Stomach (tissue), 8 donors: ENCODE measurements at regions not wholly inside any gene's neighbourhood (a gene's known extent, or its start where the extent isn't known, plus 50 kb on each side); places are given as distances from the start of the nearest gene placed in this dataset.

ENCODE experiments used
- DNase-seq, 2 donors: peaks; one replicate each; pipeline versions ENCODE4 v3.0.0 to v3.0.0-alpha.2; 2013 to 2019
- H3K27ac ChIP-seq, 5 donors: fragments of 200-600 bp in 4 of 5; sonication (generic) in 4 of 5; one replicate each; pipeline ENCODE4 v1.5.1; 2013 to 2019; ENCODE audit warnings: mild to moderate bottlenecking in 1 of 5, moderate library complexity in 1 of 5
- H3K27me3 ChIP-seq, 3 donors: fragments of 200-600 bp; sonication (generic); one replicate each; pipeline ENCODE4 v1.5.1; 2017 to 2019; ENCODE audit warnings: mixed run types in 1 of 3
- H3K36me3 ChIP-seq, 4 donors: fragments of 200-600 bp; sonication (generic); 1 replicate in 3 of 4; 2 replicates in 1 of 4; pipeline ENCODE4 v1.5.1; 2016 to 2019
- H3K4me1 ChIP-seq, 4 donors: fragments of 200-600 bp; sonication (generic); one replicate each; pipeline ENCODE4 v1.5.1; 2016 to 2019
- H3K4me3 ChIP-seq, 4 donors: fragments of 200-600 bp; sonication (generic) in 3 of 4; one replicate each; pipeline ENCODE4 v1.5.1; 2016 to 2019; ENCODE audit warnings: mild to moderate bottlenecking in 1 of 4
- H3K9me3 ChIP-seq, 4 donors: fragments of 200-600 bp; sonication (generic); one replicate each; pipeline ENCODE4 v1.5.1; 2016 to 2019
- EP300 ChIP-seq: sonication (generic); formaldehyde crosslinking; IDR thresholded peaks from one replicate; pipeline ENCODE4 v1.6.1; 2017; ENCODE audit warnings: antibody characterized with exemption
- POLR2A ChIP-seq, 4 donors: fragments of 450-650 bp; IDR thresholded peaks; one replicate each; pipeline ENCODE4 v1.6.1; 2016; ENCODE audit warnings: antibody characterized with exemption in 4 of 4, control low read depth in 2 of 4, mild to moderate bottlenecking in 1 of 4, moderate library complexity in 1 of 4
- POLR2AphosphoS5 ChIP-seq, 3 donors: sonication (generic); formaldehyde crosslinking; IDR thresholded peaks; one replicate each; pipeline ENCODE4 v1.6.1; 2016; ENCODE audit warnings: antibody characterized with exemption in 3 of 3
- WGBS, 5 donors: extraction: QIAGEN DNeasy Blood & Tissue Kit in 3 of 5; methylation state at CpG; one replicate each; pipeline versions ENCODE4 v1.1.5 to v1.1.7; 2013 to 2018; 5-methylcytosine and 5-hydroxymethylcytosine counted together
- intact Hi-C: fragments of 100-400 bp; cut with DNase I; formaldehyde crosslinking; loops from one replicate; pipeline ENCODE4 v1.15.1; 2023; ENCODE audit warnings: low total_unique reads
- TF ChIP-seq, protein P1 (sequence below), 7 experiments: fragments of 450-650 bp in 4 of 7; fragments of 200-600 bp in 3 of 7; sonication (generic) in 3 of 7; IDR thresholded peaks; one replicate each; pipeline ENCODE4 v1.5.1; 2016 to 2019; ENCODE audit warnings: antibody characterized with exemption in 7 of 7, control low read depth in 2 of 7, mild to moderate bottlenecking in 1 of 7
- donor health status: healthy with polysubstance abuse.
- donor health status: Bipolar disorder and iron deficiency.
- donor health status: healthy.

DNA sequence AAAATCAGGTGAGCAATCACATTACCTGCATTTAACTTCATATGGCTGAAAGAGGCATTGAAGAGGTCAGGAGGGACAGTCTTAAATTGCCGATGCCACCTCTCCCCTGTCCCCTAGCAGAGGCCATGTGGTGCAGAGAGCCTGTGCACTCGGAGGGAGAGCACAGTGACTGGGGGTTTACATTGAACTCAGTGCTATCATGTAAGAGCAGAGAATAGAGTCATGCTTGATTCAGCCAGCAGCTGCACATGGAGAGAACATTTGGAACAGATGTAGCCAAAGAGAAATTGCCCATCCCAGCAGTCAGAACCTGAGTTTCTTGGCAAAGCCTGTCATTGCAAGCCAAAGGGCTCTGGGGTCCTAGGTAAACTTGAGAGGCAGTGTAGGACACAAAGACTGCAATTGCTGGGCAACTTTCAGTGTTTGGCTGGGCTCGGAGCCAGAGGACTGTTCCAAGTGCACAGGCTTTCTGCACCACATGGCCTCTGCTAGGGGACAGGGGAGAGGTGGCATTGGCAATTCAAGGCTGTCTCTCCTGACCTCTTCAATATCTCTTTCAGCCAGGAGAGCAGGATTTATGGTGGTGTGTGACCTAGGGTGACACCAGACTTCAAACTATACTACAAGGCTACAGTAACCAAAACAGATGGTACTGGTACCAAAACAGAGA lies 267.1 kb downstream of the REEP3 start:
- H3K27ac ChIP-seq = no peak overlapping the region
- TF ChIP-seq, protein P1, sequence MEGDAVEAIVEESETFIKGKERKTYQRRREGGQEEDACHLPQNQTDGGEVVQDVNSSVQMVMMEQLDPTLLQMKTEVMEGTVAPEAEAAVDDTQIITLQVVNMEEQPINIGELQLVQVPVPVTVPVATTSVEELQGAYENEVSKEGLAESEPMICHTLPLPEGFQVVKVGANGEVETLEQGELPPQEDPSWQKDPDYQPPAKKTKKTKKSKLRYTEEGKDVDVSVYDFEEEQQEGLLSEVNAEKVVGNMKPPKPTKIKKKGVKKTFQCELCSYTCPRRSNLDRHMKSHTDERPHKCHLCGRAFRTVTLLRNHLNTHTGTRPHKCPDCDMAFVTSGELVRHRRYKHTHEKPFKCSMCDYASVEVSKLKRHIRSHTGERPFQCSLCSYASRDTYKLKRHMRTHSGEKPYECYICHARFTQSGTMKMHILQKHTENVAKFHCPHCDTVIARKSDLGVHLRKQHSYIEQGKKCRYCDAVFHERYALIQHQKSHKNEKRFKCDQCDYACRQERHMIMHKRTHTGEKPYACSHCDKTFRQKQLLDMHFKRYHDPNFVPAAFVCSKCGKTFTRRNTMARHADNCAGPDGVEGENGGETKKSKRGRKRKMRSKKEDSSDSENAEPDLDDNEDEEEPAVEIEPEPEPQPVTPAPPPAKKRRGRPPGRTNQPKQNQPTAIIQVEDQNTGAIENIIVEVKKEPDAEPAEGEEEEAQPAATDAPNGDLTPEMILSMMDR (IDR thresholded peaks at IDR 0.05) = no peak
- no peak for TF ChIP-seq EP300
- no peak for TF ChIP-seq POLR2AphosphoS5 (IDR thresholded peaks at IDR 0.05)
- TF ChIP-seq POLR2A (IDR thresholded peaks at IDR 0.05) = no peak
- WGBS, 5 donors = 57 to 82% (median 70%) methylated on average over 3 of the region's 3 CpGs
- intact Hi-C loops = no loop called here
- no peaks in the 10 kb centered on the region for H3K4me1 ChIP-seq
- H3K4me3 ChIP-seq = no peak overlapping the region
- H3K27me3 ChIP-seq = no peaks in the 10 kb centered on the region
- DNase-seq = peak in 1 of 2 donors; percentile 58
- no peaks in the 10 kb centered on the region for H3K36me3 ChIP-seq
- no peaks in the 10 kb centered on the region for H3K9me3 ChIP-seq

DNA sequence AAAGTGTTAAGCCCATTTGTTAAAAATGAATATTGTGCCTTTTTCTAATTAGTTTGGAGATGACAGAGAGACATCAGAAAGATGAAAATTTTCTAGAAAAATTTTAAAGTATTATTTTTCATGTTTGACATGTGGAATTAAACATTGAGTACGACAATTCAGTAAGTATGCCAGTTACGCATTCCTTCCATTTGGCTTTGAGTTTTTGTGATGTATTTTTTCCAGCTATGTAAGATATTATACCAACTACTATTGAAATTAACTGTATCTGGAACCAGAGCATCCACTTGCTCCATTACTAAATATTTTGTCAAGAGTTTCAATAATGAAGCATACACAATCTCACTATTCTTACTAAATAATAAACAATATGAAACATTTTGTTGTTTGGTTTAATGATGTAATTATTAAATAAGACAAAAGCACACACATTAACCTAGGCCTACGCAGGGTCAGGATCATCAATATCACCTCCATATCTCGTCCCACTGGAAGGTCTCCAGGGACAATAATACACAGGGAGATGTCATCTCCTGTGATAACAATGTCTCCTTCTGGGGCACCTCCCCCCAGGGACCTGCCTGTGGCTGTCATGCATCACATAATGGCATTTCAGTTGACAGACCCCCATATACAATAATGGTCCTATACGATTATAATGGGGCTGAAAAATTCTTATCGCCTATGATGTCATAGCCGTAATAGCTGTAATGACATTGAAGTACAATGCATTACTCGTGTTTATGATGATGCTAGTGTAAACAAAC lies 274.1 kb downstream of the REEP3 start:
- no peaks in the 10 kb centered on the region for H3K9me3 ChIP-seq

DNA sequence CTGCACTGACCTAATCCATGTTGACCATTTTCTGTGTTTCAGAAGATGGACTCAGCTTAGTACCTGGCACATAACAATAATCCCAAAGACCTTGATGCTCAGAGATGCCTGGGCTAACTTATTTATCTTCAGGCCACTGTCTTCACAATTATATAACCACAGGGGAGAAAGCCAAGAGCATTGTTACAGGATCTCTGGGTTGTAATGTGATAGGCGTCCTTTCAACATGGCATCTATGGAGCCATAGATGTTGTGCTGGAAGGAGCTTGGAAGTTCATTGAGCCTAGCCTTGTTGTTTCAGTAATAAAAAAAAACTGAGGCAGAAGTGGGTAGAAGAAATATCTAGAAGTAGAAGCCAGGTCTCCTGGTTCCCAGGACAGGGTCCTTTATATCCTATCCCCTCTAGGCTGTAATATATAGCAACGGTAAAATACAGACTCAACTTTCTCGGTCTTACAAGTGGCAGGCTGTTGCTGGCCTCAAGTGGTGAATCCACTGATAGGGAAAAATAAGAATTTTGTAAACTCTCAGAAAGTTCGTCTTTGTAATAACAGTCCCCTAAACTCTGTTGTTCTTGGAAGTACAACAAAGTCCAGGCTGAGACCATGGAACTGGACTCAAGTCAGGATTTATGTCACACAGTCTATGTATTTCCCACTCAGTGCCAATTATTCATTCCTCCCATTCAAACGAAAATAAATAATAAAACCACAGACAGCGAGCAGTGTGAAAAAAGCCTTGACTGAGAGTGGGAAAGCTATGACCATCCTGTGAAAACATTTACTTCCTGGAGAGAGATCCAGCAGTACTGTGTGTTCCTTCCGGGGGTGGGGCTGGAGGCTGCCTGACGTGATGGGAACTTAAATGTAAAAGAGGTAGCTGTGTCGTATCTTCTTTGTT lies 277.6 kb downstream of the REEP3 start:
- Histone ChIP-seq H3K27me3 (no peaks in the 10 kb centered on the region), H3K9me3 (no peaks in the 10 kb centered on the region), H3K4me3 (no peak overlapping the region), H3K36me3 (no peaks in the 10 kb centered on the region), H3K4me1 (peaks cover 0 to 18% (median 2%) of the 10 kb centered on the region in 4 donors), H3K27ac (peak overlapping the region in 4 of 5 donors; percentile 22 to 66 (median 40))
- intact Hi-C loops = no loop called here
- DNase-seq = peak; percentile 72 to 79
- TF ChIP-seq POLR2AphosphoS5 (IDR thresholded peaks at IDR 0.05) = peak in 1 of 3 donors; percentile 78
- TF ChIP-seq, protein P1 (IDR thresholded peaks at IDR 0.05) = no peak
- WGBS, 5 donors = 28 to 35% (median 32%) methylated on average over 9 of the region's 9 CpGs

More for the DNA sequence above, 274.1 kb downstream of the REEP3 start:
- WGBS, 5 donors = 79 to 86% (median 81%) methylated on average over 8 of the region's 8 CpGs
- no peak overlapping the region for H3K4me3 ChIP-seq
- H3K4me1 ChIP-seq = peaks cover 0 to 11% (median 2%) of the 10 kb centered on the region in 4 donors
- H3K27me3 ChIP-seq = no peaks in the 10 kb centered on the region
- TF ChIP-seq, protein P1 (IDR thresholded peaks at IDR 0.05) = no peak
- no peaks in the 10 kb centered on the region for H3K36me3 ChIP-seq
- H3K27ac ChIP-seq = no peak overlapping the region
- intact Hi-C loops = no loop called here
- DNase-seq = no peak
